ENCODE measurements at regions not wholly inside any gene's neighbourhood (a gene's known extent, or its start where the extent isn't known, plus 50 kb on each side); places are given as distances from the start of the nearest gene placed in this dataset.

- CTCF ChIA-PET: interaction anchor here (0.6 kb wide), 1 partner anchor 20 kb away, joined by 6 read pairs; no protein-coding TSS in a partner anchor
- DNase-seq (ENCODE audit: low spot score): no peak
- H3K27ac ChIP-seq: no peak overlapping the region
- TF ChIP-seq CTCF (conservative IDR thresholded peaks at IDR 0.05; ENCODE audit: low read depth): no peak
- POLR2A ChIA-PET (ENCODE audit: low non-redundant PET): no interaction called here
These were observed 98.5 kb upstream of the NGF start for GRCh38 chr1:115436596-115436995.

GRCh38 chr1:115433483-115433882 is 95.4 kb upstream of the NGF start:
- H3K27ac ChIP-seq: no peak overlapping the region
- POLR2A ChIA-PET (ENCODE audit: low non-redundant PET): no interaction called here
- no peak for TF ChIP-seq CTCF (conservative IDR thresholded peaks at IDR 0.05; ENCODE audit: low read depth)
- CTCF ChIA-PET: no interaction called here
- DNase-seq (ENCODE audit: low spot score): no peak

DNA sequence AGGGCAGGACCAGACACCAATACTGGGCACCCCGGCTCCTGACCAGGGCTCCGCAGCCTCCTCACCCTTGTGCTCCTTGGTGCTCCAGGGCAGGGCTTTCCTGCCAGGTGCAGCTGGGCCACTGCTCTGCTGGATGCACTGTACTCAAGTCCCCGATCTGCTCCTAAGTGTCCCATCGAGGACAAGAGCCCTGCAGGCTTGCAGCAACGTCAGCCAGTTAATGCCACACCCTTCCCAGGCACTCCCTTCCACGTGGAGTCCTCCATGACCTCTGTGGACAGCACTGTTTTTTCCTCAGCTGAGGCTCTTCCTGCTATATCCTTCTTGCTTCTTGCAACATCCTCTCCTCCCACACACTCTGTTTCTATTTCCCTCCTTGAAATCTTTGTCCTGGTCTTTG is 94.0 kb upstream of the NGF start:
- ChIA-PET POLR2A (ENCODE audit: low non-redundant PET) (no interaction called here), CTCF (no interaction called here)
- no peak for TF ChIP-seq CTCF (conservative IDR thresholded peaks at IDR 0.05; ENCODE audit: low read depth)
- H3K27ac ChIP-seq: peak overlapping the region; percentile 47
- DNase-seq (ENCODE audit: low spot score): no peak

GRCh38 chr1:115430441-115431158 is 92.6 kb upstream of the NGF start:
- H3K27ac ChIP-seq: no peak overlapping the region
- no peak for TF ChIP-seq CTCF (conservative IDR thresholded peaks at IDR 0.05; ENCODE audit: low read depth)
- peak; percentile 94 for DNase-seq (ENCODE audit: low spot score)
- POLR2A ChIA-PET (ENCODE audit: low non-redundant PET): no interaction called here
- CTCF ChIA-PET: no interaction called here

- POLR2A ChIA-PET (ENCODE audit: low non-redundant PET): no interaction called here
- CTCF ChIA-PET: no interaction called here
- H3K27ac ChIP-seq: no peak overlapping the region
- DNase-seq (ENCODE audit: low spot score): no peak
- no peak for TF ChIP-seq CTCF (conservative IDR thresholded peaks at IDR 0.05; ENCODE audit: low read depth)
These were observed 91.8 kb upstream of the NGF start for GRCh38 chr1:115429884-115430283.

DNA sequence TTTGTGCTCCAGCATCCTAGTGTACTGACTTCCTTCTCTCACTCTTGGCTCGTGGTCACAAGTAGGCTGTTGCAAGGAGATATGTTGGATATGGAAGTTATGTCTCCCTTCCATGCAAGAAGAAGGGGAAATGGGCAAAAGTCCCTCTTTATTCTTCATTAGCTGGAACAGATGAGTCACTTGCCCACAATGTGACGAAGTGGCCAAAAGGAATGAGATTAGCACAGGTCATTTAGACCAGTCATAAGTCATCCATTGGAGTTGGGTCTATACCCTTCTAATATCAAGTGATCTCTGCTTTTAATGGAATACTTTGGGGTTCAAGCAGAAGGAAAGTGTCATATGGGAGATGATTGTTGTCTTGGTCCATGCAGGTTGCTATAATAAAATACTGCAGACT is 91.2 kb upstream of the NGF start:
- ChIA-PET CTCF (no interaction called here), POLR2A (ENCODE audit: low non-redundant PET) (no interaction called here)
- no peak overlapping the region for H3K27ac ChIP-seq
- TF ChIP-seq CTCF (conservative IDR thresholded peaks at IDR 0.05; ENCODE audit: low read depth): no peak
- no peak for DNase-seq (ENCODE audit: low spot score)

Measured in RWPE1 (cell line).